ENCODE measurements at regions not wholly inside any gene's neighbourhood (a gene's known extent, or its start where the extent isn't known, plus 50 kb on each side); places are given as distances from the start of the nearest gene placed in this dataset.
A peak's percentile ranks its signal among the peaks of the same experiment; 100 is the strongest.

DNA sequence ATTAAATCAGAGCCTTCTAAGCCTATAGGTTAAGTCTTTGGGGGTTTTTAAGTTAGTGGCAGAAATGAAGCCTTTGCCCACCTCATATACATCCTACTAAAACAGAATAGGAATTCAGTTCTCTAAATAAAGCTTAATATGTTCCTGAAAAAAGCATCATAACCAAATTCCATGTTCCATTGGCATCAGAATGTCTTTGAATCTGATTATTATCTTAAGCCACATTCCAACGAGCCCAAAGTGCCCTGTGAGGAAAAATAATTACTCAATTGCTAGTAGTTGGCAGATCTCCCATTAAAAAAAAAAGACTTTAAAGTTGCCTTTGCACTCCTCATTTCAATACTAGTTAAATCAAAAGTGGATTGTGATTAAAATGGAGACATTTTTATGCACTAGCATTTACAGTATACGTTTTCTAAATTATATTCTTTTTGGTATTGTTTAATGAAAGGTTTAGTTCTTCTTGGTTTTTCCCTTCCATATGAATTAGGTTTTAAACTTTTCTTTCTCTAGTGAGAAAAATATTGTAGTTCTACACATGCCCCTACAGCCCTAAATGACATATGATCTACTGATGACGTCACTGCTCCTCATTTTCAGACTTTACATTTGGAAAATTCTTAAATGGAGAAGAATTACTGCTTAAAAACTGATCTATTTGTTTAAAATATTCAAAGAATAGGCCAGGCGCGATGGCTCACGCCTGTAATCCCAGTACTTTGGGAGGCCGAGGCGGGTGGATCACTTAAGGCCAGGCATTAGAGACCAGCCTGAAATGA lies 54.3 kb upstream of the CABCOCO1 start:
- no peak for DNase-seq (ENCODE audit: low spot score)
- Histone ChIP-seq H3K27me3 (no peaks in the 10 kb centered on the region), H4K20me1 (ENCODE audit: insufficient read depth, poor library complexity, severe bottlenecking) (no peaks in the 10 kb centered on the region), H3K79me2 (no peaks in the 10 kb centered on the region), H3K9me2 (replicated peaks; ENCODE audit: insufficient read depth) (no peaks in the 10 kb centered on the region), H3K27ac (no peak overlapping the region), H3K36me3 (replicated peaks; ENCODE audit: insufficient read depth, low read depth) (no peaks in the 10 kb centered on the region), H2AFZ (no peak overlapping the region), H3K4me3 (no peak overlapping the region), H3K4me2 (no peak overlapping the region), H3K4me1 (ENCODE audit: insufficient read depth) (peaks cover 13% of the 10 kb centered on the region), H3K9me3 (ENCODE audit: low read depth) (no peaks in the 10 kb centered on the region)
- no peak for TF ChIP-seq EZH2 (IDR thresholded peaks at IDR 0.05; ENCODE audit: borderline replicate concordance)
- no peak for TF ChIP-seq EZH2phosphoT487 (IDR thresholded peaks at IDR 0.05; ENCODE audit: low read depth, severe bottlenecking, unreplicated experiment)
- TF ChIP-seq, protein P1, sequence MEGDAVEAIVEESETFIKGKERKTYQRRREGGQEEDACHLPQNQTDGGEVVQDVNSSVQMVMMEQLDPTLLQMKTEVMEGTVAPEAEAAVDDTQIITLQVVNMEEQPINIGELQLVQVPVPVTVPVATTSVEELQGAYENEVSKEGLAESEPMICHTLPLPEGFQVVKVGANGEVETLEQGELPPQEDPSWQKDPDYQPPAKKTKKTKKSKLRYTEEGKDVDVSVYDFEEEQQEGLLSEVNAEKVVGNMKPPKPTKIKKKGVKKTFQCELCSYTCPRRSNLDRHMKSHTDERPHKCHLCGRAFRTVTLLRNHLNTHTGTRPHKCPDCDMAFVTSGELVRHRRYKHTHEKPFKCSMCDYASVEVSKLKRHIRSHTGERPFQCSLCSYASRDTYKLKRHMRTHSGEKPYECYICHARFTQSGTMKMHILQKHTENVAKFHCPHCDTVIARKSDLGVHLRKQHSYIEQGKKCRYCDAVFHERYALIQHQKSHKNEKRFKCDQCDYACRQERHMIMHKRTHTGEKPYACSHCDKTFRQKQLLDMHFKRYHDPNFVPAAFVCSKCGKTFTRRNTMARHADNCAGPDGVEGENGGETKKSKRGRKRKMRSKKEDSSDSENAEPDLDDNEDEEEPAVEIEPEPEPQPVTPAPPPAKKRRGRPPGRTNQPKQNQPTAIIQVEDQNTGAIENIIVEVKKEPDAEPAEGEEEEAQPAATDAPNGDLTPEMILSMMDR (IDR thresholded peaks at IDR 0.05; ENCODE audit: poor library complexity) = no peak
- 87% methylated on average over 8 of the region's 8 CpGs for WGBS (ENCODE audit: low lambda C conversion rate, missing lambda C conversion rate)

- Histone ChIP-seq H3K27ac (no peak overlapping the region), H3K4me3 (no peak overlapping the region), H3K27me3 (no peaks in the 10 kb centered on the region), H2AFZ (no peak overlapping the region), H3K4me1 (ENCODE audit: insufficient read depth) (peaks cover 5% of the 10 kb centered on the region), H4K20me1 (ENCODE audit: insufficient read depth, poor library complexity, severe bottlenecking) (no peaks in the 10 kb centered on the region), H3K79me2 (no peaks in the 10 kb centered on the region), H3K9me3 (ENCODE audit: low read depth) (no peaks in the 10 kb centered on the region), H3K4me2 (no peak overlapping the region), H3K9me2 (replicated peaks; ENCODE audit: insufficient read depth) (no peaks in the 10 kb centered on the region), H3K36me3 (replicated peaks; ENCODE audit: insufficient read depth, low read depth) (no peaks in the 10 kb centered on the region)
- DNase-seq (ENCODE audit: low spot score) = peak; percentile 14
- 73% methylated on average over 5 of the region's 5 CpGs for WGBS (ENCODE audit: low lambda C conversion rate, missing lambda C conversion rate)
- TF ChIP-seq, protein P1 (IDR thresholded peaks at IDR 0.05; ENCODE audit: poor library complexity) = peak; percentile 43
- TF ChIP-seq EZH2 (IDR thresholded peaks at IDR 0.05; ENCODE audit: borderline replicate concordance) = no peak
- no peak for TF ChIP-seq EZH2phosphoT487 (IDR thresholded peaks at IDR 0.05; ENCODE audit: low read depth, severe bottlenecking, unreplicated experiment)
Measured at GRCh38 chr10:61606959-61607907, 55.5 kb upstream of the CABCOCO1 start.

GRCh38 chr10:61605221-61605620 lies 57.5 kb upstream of the CABCOCO1 start:
- Histone ChIP-seq H2AFZ (no peak overlapping the region), H3K27ac (no peak overlapping the region), H3K4me1 (ENCODE audit: insufficient read depth) (no peaks in the 10 kb centered on the region), H4K20me1 (ENCODE audit: insufficient read depth, poor library complexity, severe bottlenecking) (no peaks in the 10 kb centered on the region), H3K9me2 (replicated peaks; ENCODE audit: insufficient read depth) (no peaks in the 10 kb centered on the region), H3K4me3 (no peak overlapping the region), H3K27me3 (no peaks in the 10 kb centered on the region), H3K36me3 (replicated peaks; ENCODE audit: insufficient read depth, low read depth) (no peaks in the 10 kb centered on the region), H3K9me3 (ENCODE audit: low read depth) (no peaks in the 10 kb centered on the region), H3K79me2 (no peaks in the 10 kb centered on the region), H3K4me2 (no peak overlapping the region)
- TF ChIP-seq EZH2phosphoT487 (IDR thresholded peaks at IDR 0.05; ENCODE audit: low read depth, severe bottlenecking, unreplicated experiment) = no peak
- TF ChIP-seq EZH2 (IDR thresholded peaks at IDR 0.05; ENCODE audit: borderline replicate concordance) = no peak
- TF ChIP-seq, protein P1 (IDR thresholded peaks at IDR 0.05; ENCODE audit: poor library complexity) = no peak
- DNase-seq (ENCODE audit: low spot score) = no peak
- 87% methylated on average over 1 of the region's 1 CpG for WGBS (ENCODE audit: low lambda C conversion rate, missing lambda C conversion rate)

Data from hepatocyte (in vitro differentiated cells).